ENCODE measurements at regions not wholly inside any gene's neighbourhood (a gene's known extent, or its start where the extent isn't known, plus 50 kb on each side); places are given as distances from the start of the nearest gene placed in this dataset.
"Not testable (repeated sequence)": the region's sequence is repeated elsewhere in the genome, so short reads cannot be mapped to it uniquely, and the experiment has no call there.

- Histone ChIP-seq H3K27me3 (ENCODE audit: control insufficient read depth in 2 of 2, insufficient read depth in 1 of 2, low read length in 1 of 2) (no peaks in the 10 kb centered on the region), H3K27ac (ENCODE audit: low read depth in 1 of 2, low read length in 1 of 2) (no peak overlapping the region), H3K4me3 (ENCODE audit: low read length in 2 of 2) (no peak overlapping the region), H3K36me3 (ENCODE audit: control insufficient read depth in 2 of 2, insufficient read depth in 2 of 2, low read length in 1 of 2) (no peaks in the 10 kb centered on the region), H3K4me1 (ENCODE audit: control insufficient read depth in 2 of 2, insufficient read depth in 2 of 2, low read length in 2 of 2) (no peaks in the 10 kb centered on the region), H3K9me3 (ENCODE audit: control insufficient read depth in 2 of 2, insufficient read depth in 1 of 2, low read length in 1 of 2) (no peaks in the 10 kb centered on the region)
- 96% methylated on average over 2 of the region's 2 CpGs for WGBS
- no peak for DNase-seq (ENCODE audit: low read depth in 6 of 9, low spot score in 9 of 9)
Observed at GRCh38 chr11:37841016-37841415, 1243.0 kb upstream of the RAG2 start.

- not testable (repeated sequence) for H3K27ac ChIP-seq (ENCODE audit: low read depth in 1 of 2, low read length in 1 of 2); H3K4me3 ChIP-seq (ENCODE audit: low read length in 2 of 2); H3K4me1 ChIP-seq (ENCODE audit: control insufficient read depth in 2 of 2, insufficient read depth in 2 of 2, low read length in 2 of 2); H3K27me3 ChIP-seq (ENCODE audit: control insufficient read depth in 2 of 2, insufficient read depth in 1 of 2, low read length in 1 of 2); H3K9me3 ChIP-seq (ENCODE audit: control insufficient read depth in 2 of 2, insufficient read depth in 1 of 2, low read length in 1 of 2); DNase-seq (ENCODE audit: low read depth in 6 of 9, low spot score in 9 of 9); H3K36me3 ChIP-seq (ENCODE audit: control insufficient read depth in 2 of 2, insufficient read depth in 2 of 2, low read length in 1 of 2)
- WGBS: 96% methylated on average over 2 of the region's 2 CpGs
Observed at GRCh38 chr11:37840345-37840744, 1242.3 kb upstream of the RAG2 start.

- Histone ChIP-seq H3K9me3 (ENCODE audit: control insufficient read depth in 2 of 2, insufficient read depth in 1 of 2, low read length in 1 of 2) (no peaks in the 10 kb centered on the region), H3K4me3 (ENCODE audit: low read length in 2 of 2) (no peak overlapping the region), H3K27me3 (ENCODE audit: control insufficient read depth in 2 of 2, insufficient read depth in 1 of 2, low read length in 1 of 2) (no peaks in the 10 kb centered on the region), H3K4me1 (ENCODE audit: control insufficient read depth in 2 of 2, insufficient read depth in 2 of 2, low read length in 2 of 2) (no peaks in the 10 kb centered on the region), H3K36me3 (ENCODE audit: control insufficient read depth in 2 of 2, insufficient read depth in 2 of 2, low read length in 1 of 2) (no peaks in the 10 kb centered on the region), H3K27ac (ENCODE audit: low read depth in 1 of 2, low read length in 1 of 2) (no peak overlapping the region)
- 72% methylated on average over 4 of the region's 4 CpGs for WGBS
- no peak for DNase-seq (ENCODE audit: low read depth in 6 of 9, low spot score in 9 of 9)
Observed at GRCh38 chr11:37830529-37830928, 1232.5 kb upstream of the RAG2 start.

- no peak overlapping the region for H3K4me3 ChIP-seq (ENCODE audit: low read length in 2 of 2)
- H3K4me1 ChIP-seq (ENCODE audit: control insufficient read depth in 2 of 2, insufficient read depth in 2 of 2, low read length in 2 of 2): no peaks in the 10 kb centered on the region
- no peak overlapping the region for H3K27ac ChIP-seq (ENCODE audit: low read depth in 1 of 2, low read length in 1 of 2)
- H3K27me3 ChIP-seq (ENCODE audit: control insufficient read depth in 2 of 2, insufficient read depth in 1 of 2, low read length in 1 of 2): no peaks in the 10 kb centered on the region
- H3K9me3 ChIP-seq (ENCODE audit: control insufficient read depth in 2 of 2, insufficient read depth in 1 of 2, low read length in 1 of 2): no peaks in the 10 kb centered on the region
- WGBS: 97% methylated on average over 11 of the region's 11 CpGs
- no peak for DNase-seq (ENCODE audit: low read depth in 6 of 9, low spot score in 9 of 9)
- no peaks in the 10 kb centered on the region for H3K36me3 ChIP-seq (ENCODE audit: control insufficient read depth in 2 of 2, insufficient read depth in 2 of 2, low read length in 1 of 2)
Observed at GRCh38 chr11:37817727-37818270, 1219.8 kb upstream of the RAG2 start.

- no peak overlapping the region for H3K27ac ChIP-seq (ENCODE audit: low read depth in 1 of 2, low read length in 1 of 2)
- H3K9me3 ChIP-seq (ENCODE audit: control insufficient read depth in 2 of 2, insufficient read depth in 1 of 2, low read length in 1 of 2): peaks cover 0 to 4% of the 10 kb centered on the region in 2 donors
- WGBS: 95% methylated on average over 16 of the region's 16 CpGs
- no peaks in the 10 kb centered on the region for H3K4me1 ChIP-seq (ENCODE audit: control insufficient read depth in 2 of 2, insufficient read depth in 2 of 2, low read length in 2 of 2)
- no peak overlapping the region for H3K4me3 ChIP-seq (ENCODE audit: low read length in 2 of 2)
- no peaks in the 10 kb centered on the region for H3K27me3 ChIP-seq (ENCODE audit: control insufficient read depth in 2 of 2, insufficient read depth in 1 of 2, low read length in 1 of 2)
- DNase-seq (ENCODE audit: low read depth in 6 of 9, low spot score in 9 of 9): no peak
- no peaks in the 10 kb centered on the region for H3K36me3 ChIP-seq (ENCODE audit: control insufficient read depth in 2 of 2, insufficient read depth in 2 of 2, low read length in 1 of 2)
Observed at GRCh38 chr11:37812281-37812880, 1214.3 kb upstream of the RAG2 start.

GRCh38 chr11:37811349-37811748, 1213.3 kb upstream of the RAG2 start:
- WGBS: 95% methylated on average over 7 of the region's 7 CpGs
- peaks cover 0 to 4% of the 10 kb centered on the region in 2 donors for H3K9me3 ChIP-seq (ENCODE audit: control insufficient read depth in 2 of 2, insufficient read depth in 1 of 2, low read length in 1 of 2)
- DNase-seq (ENCODE audit: low read depth in 6 of 9, low spot score in 9 of 9): no peak
- no peaks in the 10 kb centered on the region for H3K36me3 ChIP-seq (ENCODE audit: control insufficient read depth in 2 of 2, insufficient read depth in 2 of 2, low read length in 1 of 2)
- H3K27ac ChIP-seq (ENCODE audit: low read depth in 1 of 2, low read length in 1 of 2): no peak overlapping the region
- no peaks in the 10 kb centered on the region for H3K27me3 ChIP-seq (ENCODE audit: control insufficient read depth in 2 of 2, insufficient read depth in 1 of 2, low read length in 1 of 2)
- no peak overlapping the region for H3K4me3 ChIP-seq (ENCODE audit: low read length in 2 of 2)
- no peaks in the 10 kb centered on the region for H3K4me1 ChIP-seq (ENCODE audit: control insufficient read depth in 2 of 2, insufficient read depth in 2 of 2, low read length in 2 of 2)

- H3K27ac ChIP-seq (ENCODE audit: low read depth in 1 of 2, low read length in 1 of 2): no peak overlapping the region
- H3K9me3 ChIP-seq (ENCODE audit: control insufficient read depth in 2 of 2, insufficient read depth in 1 of 2, low read length in 1 of 2): no peaks in the 10 kb centered on the region
- no peak overlapping the region for H3K4me3 ChIP-seq (ENCODE audit: low read length in 2 of 2)
- H3K36me3 ChIP-seq (ENCODE audit: control insufficient read depth in 2 of 2, insufficient read depth in 2 of 2, low read length in 1 of 2): no peaks in the 10 kb centered on the region
- no peak for DNase-seq (ENCODE audit: low read depth in 6 of 9, low spot score in 9 of 9)
- H3K27me3 ChIP-seq (ENCODE audit: control insufficient read depth in 2 of 2, insufficient read depth in 1 of 2, low read length in 1 of 2): no peaks in the 10 kb centered on the region
- H3K4me1 ChIP-seq (ENCODE audit: control insufficient read depth in 2 of 2, insufficient read depth in 2 of 2, low read length in 2 of 2): no peaks in the 10 kb centered on the region
- WGBS: 96% methylated on average over 2 of the region's 2 CpGs
Observed at GRCh38 chr11:37804666-37805065, 1206.6 kb upstream of the RAG2 start.

- H3K36me3 ChIP-seq (ENCODE audit: control insufficient read depth in 2 of 2, insufficient read depth in 2 of 2, low read length in 1 of 2): no peaks in the 10 kb centered on the region
- no peaks in the 10 kb centered on the region for H3K27me3 ChIP-seq (ENCODE audit: control insufficient read depth in 2 of 2, insufficient read depth in 1 of 2, low read length in 1 of 2)
- no peak for DNase-seq (ENCODE audit: low read depth in 6 of 9, low spot score in 9 of 9)
- no peak overlapping the region for H3K4me3 ChIP-seq (ENCODE audit: low read length in 2 of 2)
- H3K4me1 ChIP-seq (ENCODE audit: control insufficient read depth in 2 of 2, insufficient read depth in 2 of 2, low read length in 2 of 2): no peaks in the 10 kb centered on the region
- H3K27ac ChIP-seq (ENCODE audit: low read depth in 1 of 2, low read length in 1 of 2): no peak overlapping the region
- no peaks in the 10 kb centered on the region for H3K9me3 ChIP-seq (ENCODE audit: control insufficient read depth in 2 of 2, insufficient read depth in 1 of 2, low read length in 1 of 2)
- WGBS: 76% methylated on average over 5 of the region's 5 CpGs
Observed at GRCh38 chr11:37788141-37788877, 1190.3 kb upstream of the RAG2 start.

- Histone ChIP-seq H3K4me3 (ENCODE audit: low read length in 2 of 2) (no peak overlapping the region), H3K4me1 (ENCODE audit: control insufficient read depth in 2 of 2, insufficient read depth in 2 of 2, low read length in 2 of 2) (no peaks in the 10 kb centered on the region), H3K27me3 (ENCODE audit: control insufficient read depth in 2 of 2, insufficient read depth in 1 of 2, low read length in 1 of 2) (no peaks in the 10 kb centered on the region), H3K36me3 (ENCODE audit: control insufficient read depth in 2 of 2, insufficient read depth in 2 of 2, low read length in 1 of 2) (no peaks in the 10 kb centered on the region), H3K9me3 (ENCODE audit: control insufficient read depth in 2 of 2, insufficient read depth in 1 of 2, low read length in 1 of 2) (peaks cover 0 to 3% of the 10 kb centered on the region in 2 donors), H3K27ac (ENCODE audit: low read depth in 1 of 2, low read length in 1 of 2) (no peak overlapping the region)
- WGBS: 69% methylated on average over 1 of the region's 1 CpG
- DNase-seq (ENCODE audit: low read depth in 6 of 9, low spot score in 9 of 9): no peak
Observed at GRCh38 chr11:37786214-37786755, 1188.2 kb upstream of the RAG2 start.
